OCI-LY1 (cell line): ENCODE measurements at regions not wholly inside any gene's neighbourhood (a gene's known extent, or its start where the extent isn't known, plus 50 kb on each side); places are given as distances from the start of the nearest gene placed in this dataset.

Experiments used
- EZH2 ChIP-seq: fragments of 200-600 bp; sonication (generic), shearing (Covaris generic); IDR thresholded peaks from 2 replicates; pipeline ENCODE4 v1.8.0; 2017; ENCODE audit warnings: borderline replicate concordance, mixed run types, mild to moderate bottlenecking, antibody characterized with exemption, low read length, moderate library complexity, mixed read lengths
- TF ChIP-seq, protein P1 (sequence below): fragments of 200-600 bp; sonication (generic), shearing (Covaris generic); IDR thresholded peaks from 2 replicates; pipeline ENCODE4 v1.5.1; 2017; ENCODE audit warnings: mild to moderate bottlenecking, antibody characterized with exemption, low read length, moderate library complexity, mixed read lengths

DNA sequence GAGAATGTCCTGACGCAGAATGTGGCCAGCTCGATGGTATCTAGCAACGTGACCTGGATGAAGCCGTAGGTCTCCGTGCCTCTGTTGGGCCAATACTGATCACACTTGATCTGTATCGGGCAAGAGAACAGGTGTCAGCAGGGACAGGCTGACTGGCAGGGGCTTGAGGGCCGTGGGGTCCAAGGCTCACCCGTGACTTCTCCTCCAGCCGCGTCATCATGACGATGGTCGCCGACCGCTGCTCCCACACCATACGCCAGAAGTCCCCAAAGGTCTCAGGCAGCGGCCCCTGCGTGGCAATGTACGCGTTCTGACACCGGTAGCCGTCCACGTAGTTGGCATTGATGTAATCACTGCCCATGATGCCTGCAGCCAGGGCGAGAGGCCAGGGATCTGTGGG is 126.2 kb downstream of the PTPRS start:
- TF ChIP-seq, protein P1, sequence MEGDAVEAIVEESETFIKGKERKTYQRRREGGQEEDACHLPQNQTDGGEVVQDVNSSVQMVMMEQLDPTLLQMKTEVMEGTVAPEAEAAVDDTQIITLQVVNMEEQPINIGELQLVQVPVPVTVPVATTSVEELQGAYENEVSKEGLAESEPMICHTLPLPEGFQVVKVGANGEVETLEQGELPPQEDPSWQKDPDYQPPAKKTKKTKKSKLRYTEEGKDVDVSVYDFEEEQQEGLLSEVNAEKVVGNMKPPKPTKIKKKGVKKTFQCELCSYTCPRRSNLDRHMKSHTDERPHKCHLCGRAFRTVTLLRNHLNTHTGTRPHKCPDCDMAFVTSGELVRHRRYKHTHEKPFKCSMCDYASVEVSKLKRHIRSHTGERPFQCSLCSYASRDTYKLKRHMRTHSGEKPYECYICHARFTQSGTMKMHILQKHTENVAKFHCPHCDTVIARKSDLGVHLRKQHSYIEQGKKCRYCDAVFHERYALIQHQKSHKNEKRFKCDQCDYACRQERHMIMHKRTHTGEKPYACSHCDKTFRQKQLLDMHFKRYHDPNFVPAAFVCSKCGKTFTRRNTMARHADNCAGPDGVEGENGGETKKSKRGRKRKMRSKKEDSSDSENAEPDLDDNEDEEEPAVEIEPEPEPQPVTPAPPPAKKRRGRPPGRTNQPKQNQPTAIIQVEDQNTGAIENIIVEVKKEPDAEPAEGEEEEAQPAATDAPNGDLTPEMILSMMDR: no peak
- no peak for TF ChIP-seq EZH2
